ENCODE measurements at regions not wholly inside any gene's neighbourhood (a gene's known extent, or its start where the extent isn't known, plus 50 kb on each side); places are given as distances from the start of the nearest gene placed in this dataset.

DNA sequence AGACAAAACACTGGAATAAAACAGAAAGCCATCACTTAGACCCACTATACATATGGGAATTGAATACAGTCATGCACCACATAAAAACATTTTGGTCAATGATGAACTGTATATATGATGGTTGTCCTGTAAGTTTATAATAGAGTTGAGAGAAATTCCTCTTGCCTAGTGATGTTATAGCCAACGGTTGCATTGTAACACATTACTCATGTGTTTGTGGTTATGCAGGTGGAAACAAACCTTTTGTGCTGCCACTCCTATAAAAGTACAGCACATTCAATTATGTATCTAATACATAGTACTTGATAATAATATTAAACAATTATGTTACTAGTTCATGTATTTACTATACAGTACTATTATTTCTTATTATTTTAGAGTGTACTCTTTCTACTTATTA is 381.2 kb upstream of the MBL2 start:
- 100% methylated on average over 1 of the region's 1 CpG; no CpG with 5 or more reads in 1 of the 2 experiments for WGBS, 2 experiments (ENCODE audit: insufficient coverage in 1 of 2, insufficient read length in 1 of 2)

GRCh38 chr10:53140506-53140905 is 367.9 kb upstream of the MBL2 start:
- H3K27me3 Mint-ChIP-seq (ENCODE audit: insufficient read depth) = no peaks in the 10 kb centered on the region

More for the DNA sequence above, 381.2 kb upstream of the MBL2 start:
- Mint-ChIP-seq H3K9me3 (peaks cover 19% of the 10 kb centered on the region), H3K4me3 (no peak overlapping the region), H3K27me3 (ENCODE audit: insufficient read depth) (peaks cover 6% of the 10 kb centered on the region), H3K36me3 (ENCODE audit: low read depth) (no peaks in the 10 kb centered on the region), H3K27ac (no peak overlapping the region), H3K4me1 (peaks cover 5% of the 10 kb centered on the region)
- Histone ChIP-seq H3K27me3 (ENCODE audit: control insufficient read depth, insufficient read depth, low read length, poor library complexity, severe bottlenecking) (no peaks in the 10 kb centered on the region), H3K4me3 (ENCODE audit: low read length) (no peak overlapping the region), H3K27ac (ENCODE audit: low read depth, low read length) (no peak overlapping the region), H3K9me3 (ENCODE audit: control insufficient read depth, low read length) (peaks cover 22% of the 10 kb centered on the region), H3K9ac (ENCODE audit: extremely low read depth, low read length, poor library complexity, severe bottlenecking) (no peak overlapping the region), H3K4me1 (ENCODE audit: control insufficient read depth, insufficient read depth, low read length) (no peaks in the 10 kb centered on the region), H3K36me3 (ENCODE audit: control insufficient read depth, insufficient read depth, low read length) (no peaks in the 10 kb centered on the region)
- DNase-seq = no peak
- TF ChIP-seq, protein P1, sequence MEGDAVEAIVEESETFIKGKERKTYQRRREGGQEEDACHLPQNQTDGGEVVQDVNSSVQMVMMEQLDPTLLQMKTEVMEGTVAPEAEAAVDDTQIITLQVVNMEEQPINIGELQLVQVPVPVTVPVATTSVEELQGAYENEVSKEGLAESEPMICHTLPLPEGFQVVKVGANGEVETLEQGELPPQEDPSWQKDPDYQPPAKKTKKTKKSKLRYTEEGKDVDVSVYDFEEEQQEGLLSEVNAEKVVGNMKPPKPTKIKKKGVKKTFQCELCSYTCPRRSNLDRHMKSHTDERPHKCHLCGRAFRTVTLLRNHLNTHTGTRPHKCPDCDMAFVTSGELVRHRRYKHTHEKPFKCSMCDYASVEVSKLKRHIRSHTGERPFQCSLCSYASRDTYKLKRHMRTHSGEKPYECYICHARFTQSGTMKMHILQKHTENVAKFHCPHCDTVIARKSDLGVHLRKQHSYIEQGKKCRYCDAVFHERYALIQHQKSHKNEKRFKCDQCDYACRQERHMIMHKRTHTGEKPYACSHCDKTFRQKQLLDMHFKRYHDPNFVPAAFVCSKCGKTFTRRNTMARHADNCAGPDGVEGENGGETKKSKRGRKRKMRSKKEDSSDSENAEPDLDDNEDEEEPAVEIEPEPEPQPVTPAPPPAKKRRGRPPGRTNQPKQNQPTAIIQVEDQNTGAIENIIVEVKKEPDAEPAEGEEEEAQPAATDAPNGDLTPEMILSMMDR (conservative IDR thresholded peaks at IDR 0.05) = no peak

DNA sequence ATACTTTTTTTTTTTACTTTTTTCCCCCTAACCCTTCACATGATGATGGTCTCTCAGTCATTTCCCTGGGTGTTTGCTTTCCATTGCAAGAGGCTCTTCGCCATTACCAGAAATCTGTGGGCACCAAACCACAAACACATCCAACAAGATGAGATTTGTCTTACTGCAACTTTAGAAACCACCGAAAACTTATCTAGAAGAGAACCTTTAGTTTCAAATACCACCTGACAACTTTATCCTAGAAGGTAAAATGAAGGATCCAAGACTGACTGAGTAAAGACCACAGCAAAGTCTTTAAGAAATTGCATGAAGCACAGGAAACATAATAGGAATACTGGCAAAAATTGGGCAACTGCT is 363.3 kb upstream of the MBL2 start:
- H3K9me3 Mint-ChIP-seq = no peaks in the 10 kb centered on the region

More at GRCh38 chr10:53140506-53140905, 367.9 kb upstream of the MBL2 start:
- 83 to 97% methylated on average over 1 of the region's 1 CpG for WGBS, 2 experiments (ENCODE audit: insufficient coverage in 1 of 2, insufficient read length in 1 of 2)
- Histone ChIP-seq H3K9ac (ENCODE audit: extremely low read depth, low read length, poor library complexity, severe bottlenecking) (no peak overlapping the region), H3K9me3 (ENCODE audit: control insufficient read depth, low read length) (no peaks in the 10 kb centered on the region), H3K27me3 (ENCODE audit: control insufficient read depth, insufficient read depth, low read length, poor library complexity, severe bottlenecking) (no peaks in the 10 kb centered on the region), H3K4me1 (ENCODE audit: control insufficient read depth, insufficient read depth, low read length) (no peaks in the 10 kb centered on the region), H3K27ac (ENCODE audit: low read depth, low read length) (no peak overlapping the region), H3K4me3 (ENCODE audit: low read length) (no peak overlapping the region), H3K36me3 (ENCODE audit: control insufficient read depth, insufficient read depth, low read length) (no peaks in the 10 kb centered on the region)
- H3K9me3 Mint-ChIP-seq = peaks cover 3% of the 10 kb centered on the region
- TF ChIP-seq, protein P1 (conservative IDR thresholded peaks at IDR 0.05) = no peak
- peaks cover 12% of the 10 kb centered on the region for H3K4me1 Mint-ChIP-seq
- no peak overlapping the region for H3K27ac Mint-ChIP-seq
- H3K36me3 Mint-ChIP-seq (ENCODE audit: low read depth) = no peaks in the 10 kb centered on the region
- DNase-seq = no peak
- H3K4me3 Mint-ChIP-seq = no peak overlapping the region

More for the DNA sequence above, 363.3 kb upstream of the MBL2 start:
- H3K36me3 Mint-ChIP-seq (ENCODE audit: low read depth) = no peaks in the 10 kb centered on the region
- TF ChIP-seq, protein P1 (conservative IDR thresholded peaks at IDR 0.05) = no peak
- no peak overlapping the region for H3K4me3 Mint-ChIP-seq
- no peaks in the 10 kb centered on the region for H3K27me3 Mint-ChIP-seq (ENCODE audit: insufficient read depth)
- no peak overlapping the region for H3K27ac Mint-ChIP-seq
- Histone ChIP-seq H3K4me3 (ENCODE audit: low read length) (no peak overlapping the region), H3K27ac (ENCODE audit: low read depth, low read length) (no peak overlapping the region), H3K9me3 (ENCODE audit: control insufficient read depth, low read length) (no peaks in the 10 kb centered on the region), H3K27me3 (ENCODE audit: control insufficient read depth, insufficient read depth, low read length, poor library complexity, severe bottlenecking) (no peaks in the 10 kb centered on the region), H3K36me3 (ENCODE audit: control insufficient read depth, insufficient read depth, low read length) (no peaks in the 10 kb centered on the region), H3K9ac (ENCODE audit: extremely low read depth, low read length, poor library complexity, severe bottlenecking) (no peak overlapping the region), H3K4me1 (ENCODE audit: control insufficient read depth, insufficient read depth, low read length) (no peaks in the 10 kb centered on the region)
- WGBS, 2 experiments (ENCODE audit: insufficient coverage in 1 of 2, insufficient read length in 1 of 2) = 80 to 94% methylated on average over 1 to 2 of the region's 2 CpGs
- DNase-seq = no peak
- peaks cover 13% of the 10 kb centered on the region for H3K4me1 Mint-ChIP-seq

All from endodermal cell (in vitro differentiated cells).